ENCODE measurements at regions not wholly inside any gene's neighbourhood (a gene's known extent, or its start where the extent isn't known, plus 50 kb on each side); places are given as distances from the start of the nearest gene placed in this dataset.
"Not testable (repeated sequence)": the region's sequence is repeated elsewhere in the genome, so short reads cannot be mapped to it uniquely, and the experiment has no call there.

GRCh38 chr15:79673416-79674123 is 223.2 kb downstream of the MTHFS start:
- no peak for DNase-seq

- no peak for DNase-seq
These were observed 222.7 kb downstream of the MTHFS start for GRCh38 chr15:79674124-79674465.

- no peak for DNase-seq
These were observed 220.8 kb downstream of the MTHFS start for GRCh38 chr15:79675982-79676381.

- DNase-seq = no peak
These were observed 220.2 kb downstream of the MTHFS start for GRCh38 chr15:79676621-79677020.

GRCh38 chr15:79677241-79677640 is 219.6 kb downstream of the MTHFS start:
- DNase-seq = no peak

- DNase-seq = no peak
These were observed 218.6 kb downstream of the MTHFS start for GRCh38 chr15:79678032-79678701.

- no peak for DNase-seq
These were observed 216.1 kb downstream of the MTHFS start for GRCh38 chr15:79680720-79681119.

- DNase-seq = no peak
These were observed 214.5 kb downstream of the MTHFS start for GRCh38 chr15:79682285-79682684.

GRCh38 chr15:79682851-79683288 is 213.9 kb downstream of the MTHFS start:
- DNase-seq = no peak

- no peak for DNase-seq
These were observed 207.8 kb downstream of the MTHFS start for GRCh38 chr15:79689030-79689429.

GRCh38 chr15:79700951-79701480 is 195.8 kb downstream of the MTHFS start:
- no peak for DNase-seq

GRCh38 chr15:79702621-79703020 is 194.2 kb downstream of the MTHFS start:
- no peak for DNase-seq

GRCh38 chr15:79721256-79721655 is 175.6 kb downstream of the MTHFS start:
- no peak for DNase-seq

GRCh38 chr15:79724312-79724711 is 172.5 kb downstream of the MTHFS start:
- DNase-seq = no peak

GRCh38 chr15:79724804-79725203 is 172.0 kb downstream of the MTHFS start:
- no peak for DNase-seq

- no peak for DNase-seq
These were observed 167.9 kb downstream of the MTHFS start for GRCh38 chr15:79728867-79729266.

GRCh38 chr15:79736435-79737000 is 160.3 kb downstream of the MTHFS start:
- no peak for DNase-seq

- no peak for DNase-seq
These were observed 158.7 kb downstream of the MTHFS start for GRCh38 chr15:79738143-79738542.

GRCh38 chr15:79740561-79740960 is 156.3 kb downstream of the MTHFS start:
- DNase-seq = no peak

- DNase-seq = no peak
These were observed 153.8 kb downstream of the MTHFS start for GRCh38 chr15:79743032-79743431.

GRCh38 chr15:79744485-79744884 is 152.3 kb downstream of the MTHFS start:
- not testable (repeated sequence) for DNase-seq

- DNase-seq = no peak
These were observed 140.4 kb downstream of the MTHFS start for GRCh38 chr15:79756365-79756764.

- no peak for DNase-seq
These were observed 131.7 kb downstream of the MTHFS start for GRCh38 chr15:79765081-79765480.

GRCh38 chr15:79769069-79769481 is 127.7 kb downstream of the MTHFS start:
- no peak for DNase-seq

All from CD4-positive, alpha-beta T cell treated with Interleukin-12 subunit alpha and Interleukin-12 subunit beta, for 1 hour (primary cell).